ENCODE measurements at regions not wholly inside any gene's neighbourhood (a gene's known extent, or its start where the extent isn't known, plus 50 kb on each side); places are given as distances from the start of the nearest gene placed in this dataset.

- TF ChIP-seq REST (IDR thresholded peaks at IDR 0.05; ENCODE audit: insufficient read depth in 1 of 2, low read depth in 2 of 2, low read length in 2 of 2) (no peak), SIN3A (IDR thresholded peaks at IDR 0.05; ENCODE audit: borderline replicate concordance, insufficient read depth, low read length) (no peak), FOXP2 (optimal IDR thresholded peaks at IDR 0.05; ENCODE audit: borderline replicate concordance, extremely low read depth, extremely low read length, insufficient read depth) (no peak)
These were observed 693.9 kb upstream of the CHORDC1 start for GRCh38 chr11:90916706-90917105.

GRCh38 chr11:90913131-90913668, 690.4 kb upstream of the CHORDC1 start:
- TF ChIP-seq REST (IDR thresholded peaks at IDR 0.05; ENCODE audit: insufficient read depth in 1 of 2, low read depth in 2 of 2, low read length in 2 of 2) (no peak), POLR2AphosphoS5 (IDR thresholded peaks at IDR 0.05; ENCODE audit: low read depth, low read length) (no peak), SIN3A (IDR thresholded peaks at IDR 0.05; ENCODE audit: borderline replicate concordance, insufficient read depth, low read length) (no peak)

- TF ChIP-seq FOXP2 (optimal IDR thresholded peaks at IDR 0.05; ENCODE audit: borderline replicate concordance, extremely low read depth, extremely low read length, insufficient read depth) (no peak), SIN3A (IDR thresholded peaks at IDR 0.05; ENCODE audit: borderline replicate concordance, insufficient read depth, low read length) (no peak), POLR2AphosphoS5 (IDR thresholded peaks at IDR 0.05; ENCODE audit: low read depth, low read length) (no peak), REST (IDR thresholded peaks at IDR 0.05; ENCODE audit: insufficient read depth in 1 of 2, low read depth in 2 of 2, low read length in 2 of 2) (no peak), TAF1 (IDR thresholded peaks at IDR 0.05; ENCODE audit: borderline replicate concordance, insufficient read depth, low read length) (no peak)
These were observed 689.8 kb upstream of the CHORDC1 start for GRCh38 chr11:90912631-90913030.

- no peak for TF ChIP-seq TAF1 (IDR thresholded peaks at IDR 0.05; ENCODE audit: borderline replicate concordance, insufficient read depth, low read length)
- no peak for TF ChIP-seq POLR2AphosphoS5 (IDR thresholded peaks at IDR 0.05; ENCODE audit: low read depth, low read length)
- no peak for TF ChIP-seq FOXP2 (optimal IDR thresholded peaks at IDR 0.05; ENCODE audit: borderline replicate concordance, extremely low read depth, extremely low read length, insufficient read depth)
- TF ChIP-seq SIN3A (IDR thresholded peaks at IDR 0.05; ENCODE audit: borderline replicate concordance, insufficient read depth, low read length) = no peak
These were observed 688.3 kb upstream of the CHORDC1 start for GRCh38 chr11:90911192-90911591.

- no peak for TF ChIP-seq FOXP2 (optimal IDR thresholded peaks at IDR 0.05; ENCODE audit: borderline replicate concordance, extremely low read depth, extremely low read length, insufficient read depth)
- TF ChIP-seq SIN3A (IDR thresholded peaks at IDR 0.05; ENCODE audit: borderline replicate concordance, insufficient read depth, low read length) = no peak
- no peak for TF ChIP-seq POLR2AphosphoS5 (IDR thresholded peaks at IDR 0.05; ENCODE audit: low read depth, low read length)
- no peak for TF ChIP-seq TAF1 (IDR thresholded peaks at IDR 0.05; ENCODE audit: borderline replicate concordance, insufficient read depth, low read length)
- TF ChIP-seq REST (IDR thresholded peaks at IDR 0.05; ENCODE audit: insufficient read depth in 1 of 2, low read depth in 2 of 2, low read length in 2 of 2) = no peak
These were observed 685.2 kb upstream of the CHORDC1 start for GRCh38 chr11:90908074-90908473.
